H1 (cell line): ENCODE measurements at regions not wholly inside any gene's neighbourhood (a gene's known extent, or its start where the extent isn't known, plus 50 kb on each side); places are given as distances from the start of the nearest gene placed in this dataset.

Experiments
- CTCF ChIA-PET: fragments of 300-600 bp; sonication (Branson Sonifier 250); formaldehyde crosslinking; loops from one replicate; lab custom pipeline; 2021; ENCODE audit not compliant: partially characterized antibody; lab: Charles Lee
- POLR2A ChIA-PET: fragments of 300-600 bp; sonication (Branson Sonifier 250); formaldehyde crosslinking; loops from one replicate; lab custom pipeline; 2021; ENCODE audit warnings: inconsistent platforms; ENCODE audit not compliant: partially characterized antibody; lab: Charles Lee
- DNase-seq, 2 experiments: peaks; one replicate each; pipeline versions ENCODE4 v3.0.0 to v3.0.0-alpha.2; 2010 to 2022; ENCODE audit warnings: low spot score in 2 of 2, low read depth in 1 of 2, mixed read lengths in 1 of 2
- FAIRE-seq: peaks from 2 replicates; lab custom pipeline; 2011; peaks lifted over from hg19 to GRCh38; lab: Jason Lieb, UNC
- H2AFZ ChIP-seq: 2 replicates; pipeline ENCODE4 v1.8.1; 2012; ENCODE audit warnings: low read length, inconsistent platforms
- H2AK5ac ChIP-seq: 2 replicates; pipeline ENCODE4 v1.6.1; 2013; ENCODE audit warnings: low read depth, low read length
- H2BK120ac ChIP-seq: replicated peaks from 2 replicates; pipeline ENCODE3; 2013; ENCODE audit warnings: low read depth, low read length, inconsistent platforms
- H2BK12ac ChIP-seq: 2 replicates; pipeline ENCODE4 v1.6.1; 2013; ENCODE audit warnings: low read depth, low read length
- H2BK15ac ChIP-seq: 2 replicates; pipeline ENCODE4 v1.6.1; 2013; ENCODE audit warnings: low read length
- H2BK20ac ChIP-seq: 2 replicates; pipeline ENCODE4 v1.6.1; 2013; ENCODE audit warnings: low read length
- H2BK5ac ChIP-seq: 2 replicates; pipeline ENCODE4 v1.6.1; 2013; ENCODE audit warnings: low read depth, low read length
- H3K14ac ChIP-seq: 2 replicates; pipeline ENCODE4 v1.6.1; 2013; ENCODE audit warnings: inconsistent platforms; ENCODE audit not compliant: insufficient read length
- H3K18ac ChIP-seq: 2 replicates; pipeline ENCODE4 v1.6.1; 2013; ENCODE audit warnings: low read length; ENCODE audit errors: extremely low read depth
- H3K23ac ChIP-seq: 2 replicates; pipeline ENCODE4 v1.6.1; 2013; ENCODE audit warnings: inconsistent platforms; ENCODE audit not compliant: insufficient read length
- H3K23me2 ChIP-seq: 2 replicates; pipeline ENCODE4 v1.6.1; 2013; ENCODE audit warnings: low read depth, low read length
- H3K27ac ChIP-seq: 2 replicates; pipeline ENCODE4 v1.6.1; 2011; ENCODE audit warnings: low read depth, low read length, inconsistent platforms
- H3K27me3 ChIP-seq, 4 experiments: replicated peaks in 1 of 4; 1 replicate in 1 of 4; 2 replicates in 3 of 4; pipeline versions ENCODE4 v1.6.1 to v1.8.1; 2011 to 2013; ENCODE audit warnings: low read length in 3 of 4, mild to moderate bottlenecking in 3 of 4, inconsistent platforms in 2 of 4, mixed read lengths in 2 of 4, moderate library complexity in 1 of 4; ENCODE audit not compliant: control insufficient read depth in 3 of 4, insufficient read depth in 3 of 4; ENCODE audit errors: extremely low read depth in 1 of 4
- H3K36me3 ChIP-seq, 4 experiments: 2 replicates each; pipeline versions ENCODE4 v1.6.1 to v1.8.1; 2011 to 2013; ENCODE audit warnings: mild to moderate bottlenecking in 4 of 4, low read length in 3 of 4, moderate library complexity in 2 of 4, control low read depth in 1 of 4, inconsistent platforms in 1 of 4; ENCODE audit not compliant: insufficient read depth in 4 of 4, control insufficient read depth in 2 of 4
- H3K4ac ChIP-seq: replicated peaks from 2 replicates; pipeline ENCODE3; 2013; ENCODE audit warnings: low read length, low read depth, mixed read lengths, inconsistent platforms; ENCODE audit not compliant: insufficient read length
- H3K4me1 ChIP-seq, 4 experiments: replicated peaks in 1 of 4; 1 replicate in 1 of 4; 2 replicates in 3 of 4; pipeline versions ENCODE4 v1.6.1 to v1.8.1; 2011 to 2013; ENCODE audit warnings: low read length in 3 of 4, inconsistent platforms in 2 of 4, mixed read lengths in 1 of 4; ENCODE audit not compliant: insufficient read depth in 4 of 4, control insufficient read depth in 3 of 4
- H3K4me2 ChIP-seq, 2 experiments: 2 replicates each; pipeline versions ENCODE4 v1.6.1 to v1.8.1; 2011 to 2013; ENCODE audit warnings: low read depth in 2 of 2, low read length in 2 of 2, control low read depth in 1 of 2, inconsistent platforms in 1 of 2, mild to moderate bottlenecking in 1 of 2; ENCODE audit not compliant: insufficient read depth in 1 of 2
- H3K4me3 ChIP-seq, 4 experiments: fragments of 200-600, 300-600 bp in 1 of 4; sonication (generic), shearing (Covaris generic), sonication (Bioruptor Twin) in 1 of 4; 2 replicates each; pipeline versions ENCODE4 v1.5.1 to v1.8.1; 2011 to 2016; ENCODE audit warnings: low read length in 4 of 4, low read depth in 3 of 4, control low read depth in 2 of 4, inconsistent platforms in 2 of 4, mild to moderate bottlenecking in 2 of 4, mixed read lengths in 1 of 4, moderate library complexity in 1 of 4; ENCODE audit not compliant: insufficient read depth in 2 of 4; ENCODE audit errors: extremely low read depth in 1 of 4
- H3K56ac ChIP-seq: replicated peaks from 2 replicates; pipeline ENCODE3; 2013; ENCODE audit warnings: low read depth, mild to moderate bottlenecking, mixed read lengths, low read length, inconsistent platforms; ENCODE audit not compliant: insufficient read length
- H3K79me1 ChIP-seq: 2 replicates; pipeline ENCODE4 v1.6.1; 2013; ENCODE audit warnings: low read depth, low read length, control low read depth
- H3K79me2 ChIP-seq, 2 experiments: 2 replicates each; pipeline versions ENCODE4 v1.6.1 to v1.8.1; 2012 to 2013; ENCODE audit warnings: low read length in 2 of 2, mild to moderate bottlenecking in 2 of 2, inconsistent platforms in 1 of 2; ENCODE audit not compliant: insufficient read depth in 2 of 2, control insufficient read depth in 1 of 2
- H3K9ac ChIP-seq, 4 experiments: replicated peaks in 1 of 4; 1 replicate in 1 of 4; 2 replicates in 3 of 4; pipeline versions ENCODE4 v1.6.1 to v1.8.1; 2011 to 2013; ENCODE audit warnings: low read depth in 3 of 4, low read length in 3 of 4, control low read depth in 2 of 4, mild to moderate bottlenecking in 2 of 4, moderate library complexity in 2 of 4, inconsistent platforms in 1 of 4; ENCODE audit errors: extremely low read depth in 1 of 4
- H3K9me3 ChIP-seq, 2 experiments: 2 replicates each; pipeline versions ENCODE4 v1.6.1 to v1.8.1; 2012 to 2013; ENCODE audit warnings: mild to moderate bottlenecking in 2 of 2, moderate library complexity in 2 of 2, control low read depth in 1 of 2, inconsistent platforms in 1 of 2, low read depth in 1 of 2, low read length in 1 of 2, mixed read lengths in 1 of 2; ENCODE audit not compliant: insufficient read depth in 2 of 2
- H4K20me1 ChIP-seq, 2 experiments: replicated peaks in 1 of 2; 2 replicates each; pipeline versions ENCODE3 to v1.8.1; 2011 to 2013; ENCODE audit warnings: inconsistent platforms in 2 of 2, low read length in 2 of 2, mild to moderate bottlenecking in 1 of 2; ENCODE audit not compliant: insufficient read depth in 2 of 2, control insufficient read depth in 1 of 2
- H4K5ac ChIP-seq: 2 replicates; pipeline ENCODE4 v1.6.1; 2013; ENCODE audit warnings: low read length, low read depth, mixed read lengths, inconsistent platforms; ENCODE audit not compliant: insufficient read length
- H4K8ac ChIP-seq: 2 replicates; pipeline ENCODE4 v1.8.0; 2013; ENCODE audit warnings: mild to moderate bottlenecking, moderate library complexity, low read length, inconsistent platforms; ENCODE audit not compliant: insufficient read depth; ENCODE audit errors: extremely low read depth
- H4K91ac ChIP-seq: replicated peaks from 2 replicates; pipeline ENCODE3; 2013; ENCODE audit warnings: low read length, mixed read lengths, inconsistent platforms; ENCODE audit not compliant: insufficient read length
- ASH2L ChIP-seq: fragments of 200-600, 300-600 bp; sonication (generic); IDR thresholded peaks from one replicate; pipeline ENCODE4 v1.7.1; 2017; ENCODE audit warnings: low read length
- CBX8 ChIP-seq: fragments of 300-800, 300-1000 bp; sonication (generic); IDR thresholded peaks from 2 replicates; pipeline ENCODE4 v1.7.1; 2016; ENCODE audit warnings: low read depth, low read length, borderline replicate concordance
- EGR1 ChIP-seq: IDR thresholded peaks from 2 replicates; pipeline ENCODE4 v1.6.1; 2011; ENCODE audit warnings: low read depth, low read length, borderline replicate concordance
- JUN ChIP-seq: IDR thresholded peaks from 2 replicates; pipeline ENCODE4 v1.6.1; 2011; ENCODE audit warnings: low read depth, mild to moderate bottlenecking, improper control_type of control experiment, low read length
- KDM1A ChIP-seq: fragments of 200-600, 300-600 bp; sonication (generic); IDR thresholded peaks from 2 replicates; pipeline ENCODE4 v1.7.1; 2016; ENCODE audit warnings: mild to moderate bottlenecking, low read length, borderline replicate concordance
- KDM5A ChIP-seq: fragments of 200-600 bp; IDR thresholded peaks from 2 replicates; pipeline ENCODE4 v1.7.1; 2012; ENCODE audit warnings: mild to moderate bottlenecking, low read length, inconsistent platforms, mixed read lengths
- POLR2AphosphoS5 ChIP-seq: IDR thresholded peaks from 2 replicates; pipeline ENCODE4 v1.6.1; 2011; ENCODE audit warnings: low read depth, low read length
- RFX5 ChIP-seq: IDR thresholded peaks from 2 replicates; pipeline ENCODE4 v1.6.1; 2011; ENCODE audit warnings: low read depth, low read length, improper control_type of control experiment, borderline replicate concordance
- SAP30 ChIP-seq: fragments of 300-600 bp; sonication (generic); IDR thresholded peaks from 2 replicates; pipeline ENCODE4 v1.7.1; 2012; ENCODE audit warnings: low read length, moderate library complexity, mild to moderate bottlenecking, inconsistent platforms; ENCODE audit not compliant: insufficient read depth, insufficient replicate concordance
- SUZ12 ChIP-seq: fragments of 200-600 bp; sonication (generic); IDR thresholded peaks from 2 replicates; pipeline ENCODE4 v1.6.1; 2012; ENCODE audit warnings: mild to moderate bottlenecking, inconsistent platforms, low read length, moderate library complexity, mixed read lengths
- TAF7 ChIP-seq: optimal IDR thresholded peaks from 2 replicates; pipeline ENCODE3; 2011; ENCODE audit warnings: low read depth, mild to moderate bottlenecking, inconsistent platforms, low read length, moderate library complexity, borderline replicate concordance
- WGBS, 2 experiments: shearing (Covaris generic) in 1 of 2; methylation state at CpG; one replicate each; pipeline versions ENCODE4 v1.1.6 to v1.1.7; 2013 to 2015; ENCODE audit warnings: low lambda C conversion rate in 2 of 2, mixed read lengths in 2 of 2, inconsistent platforms in 1 of 2, low coverage in 1 of 2, missing lambda C conversion rate in 1 of 2; ENCODE audit not compliant: insufficient replicate concordance in 2 of 2, insufficient coverage in 1 of 2, insufficient read length in 1 of 2; ENCODE audit errors: extremely low coverage in 1 of 2, missing lambda C conversion rate in 1 of 2; 5-methylcytosine and 5-hydroxymethylcytosine counted together
- TF ChIP-seq, protein P1 (sequence below), 3 experiments: IDR thresholded peaks; 1 replicate in 2 of 3; 2 replicates in 1 of 3; pipeline versions ENCODE4 v1.5.1 to v1.6.1; 2011; ENCODE audit warnings: low read length in 3 of 3, mild to moderate bottlenecking in 3 of 3, inconsistent platforms in 2 of 3, low read depth in 1 of 3, moderate library complexity in 1 of 3; ENCODE audit not compliant: insufficient read depth in 1 of 3; ENCODE audit errors: control extremely low read depth in 1 of 3

DNA sequence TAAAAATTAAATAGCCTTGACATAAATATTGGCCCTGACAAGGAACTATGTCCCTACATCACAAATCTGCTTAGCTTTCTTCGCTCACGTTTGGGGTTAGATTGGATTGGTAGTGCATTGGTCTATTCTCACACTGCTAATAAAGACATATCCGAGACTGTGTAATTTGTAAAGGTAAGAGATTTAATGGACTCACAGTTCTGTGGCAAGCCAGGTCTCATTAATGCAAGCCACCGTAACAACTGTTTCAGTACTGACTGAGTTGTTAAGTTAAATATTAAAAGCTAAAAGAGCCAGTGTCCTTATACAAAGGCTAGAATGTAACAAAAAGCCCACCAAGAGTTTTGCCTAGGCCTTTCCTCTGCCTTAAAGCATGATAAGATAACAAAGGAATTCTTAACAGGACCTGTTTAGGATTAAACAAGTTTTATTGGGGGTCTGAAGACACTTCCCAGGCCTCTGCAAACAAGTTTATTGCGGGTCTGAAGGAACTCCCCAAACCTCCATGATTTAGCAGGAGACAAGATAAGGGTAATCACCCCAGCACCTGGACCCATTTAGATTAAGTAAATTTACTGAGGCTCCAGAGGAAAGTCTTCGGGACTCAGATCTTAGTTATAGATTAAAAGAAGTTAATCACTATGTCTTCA lies 88.2 kb upstream of the PTGDR start:
- Histone ChIP-seq H3K9ac (no peak overlapping the region), H3K23me2 (no peaks in the 10 kb centered on the region), H3K9me3 (peaks cover 9 to 10% of the 10 kb centered on the region in 2 experiments; a peak in 3 of 4 replicates), H2BK5ac (no peak overlapping the region), H3K79me1 (no peaks in the 10 kb centered on the region), H4K8ac (no peak overlapping the region), H4K91ac (no peak overlapping the region), H3K18ac (no peak overlapping the region), H3K23ac (no peak overlapping the region), H2BK15ac (no peak overlapping the region), H3K36me3 (no peaks in the 10 kb centered on the region), H3K27me3 (no peaks in the 10 kb centered on the region), H3K4me3 (no peak overlapping the region), H3K56ac (no peak overlapping the region), H3K4me2 (no peak overlapping the region), H2AK5ac (no peak overlapping the region), H3K14ac (no peak overlapping the region), H2BK12ac (no peak overlapping the region), H3K4me1 (no peaks in the 10 kb centered on the region), H3K27ac (no peak overlapping the region), H2AFZ (no peak overlapping the region), H3K4ac (no peak overlapping the region), H3K79me2 (no peaks in the 10 kb centered on the region), H4K5ac (no peak overlapping the region), H2BK120ac (no peak overlapping the region), H2BK20ac (no peak overlapping the region), H4K20me1 (no peaks in the 10 kb centered on the region)
- no peak for DNase-seq
- CTCF ChIA-PET = no interaction called here
- POLR2A ChIA-PET = no interaction called here
- FAIRE-seq = no peak
- WGBS, 2 experiments = 74% methylated on average over 6 of the region's 6 CpGs; no CpG with 5 or more reads in 1 of the 2 experiments
- TF ChIP-seq JUN (no peak), KDM5A (no peak), RFX5 (no peak), CBX8 (no peak), EGR1 (no peak), ASH2L (no peak), SAP30 (no peak), SUZ12 (no peak), TAF7 (no peak), POLR2AphosphoS5 (no peak), KDM1A (no peak)
- TF ChIP-seq, protein P1, sequence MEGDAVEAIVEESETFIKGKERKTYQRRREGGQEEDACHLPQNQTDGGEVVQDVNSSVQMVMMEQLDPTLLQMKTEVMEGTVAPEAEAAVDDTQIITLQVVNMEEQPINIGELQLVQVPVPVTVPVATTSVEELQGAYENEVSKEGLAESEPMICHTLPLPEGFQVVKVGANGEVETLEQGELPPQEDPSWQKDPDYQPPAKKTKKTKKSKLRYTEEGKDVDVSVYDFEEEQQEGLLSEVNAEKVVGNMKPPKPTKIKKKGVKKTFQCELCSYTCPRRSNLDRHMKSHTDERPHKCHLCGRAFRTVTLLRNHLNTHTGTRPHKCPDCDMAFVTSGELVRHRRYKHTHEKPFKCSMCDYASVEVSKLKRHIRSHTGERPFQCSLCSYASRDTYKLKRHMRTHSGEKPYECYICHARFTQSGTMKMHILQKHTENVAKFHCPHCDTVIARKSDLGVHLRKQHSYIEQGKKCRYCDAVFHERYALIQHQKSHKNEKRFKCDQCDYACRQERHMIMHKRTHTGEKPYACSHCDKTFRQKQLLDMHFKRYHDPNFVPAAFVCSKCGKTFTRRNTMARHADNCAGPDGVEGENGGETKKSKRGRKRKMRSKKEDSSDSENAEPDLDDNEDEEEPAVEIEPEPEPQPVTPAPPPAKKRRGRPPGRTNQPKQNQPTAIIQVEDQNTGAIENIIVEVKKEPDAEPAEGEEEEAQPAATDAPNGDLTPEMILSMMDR (IDR thresholded peaks at IDR 0.05; ENCODE audit: control extremely low read depth in 1 of 3, insufficient read depth in 1 of 3, low read depth in 1 of 3, low read length in 3 of 3) = no peak
